Suprapubic skin (tissue), 4 donors: ENCODE measurements at regions not wholly inside any gene's neighbourhood (a gene's known extent, or its start where the extent isn't known, plus 50 kb on each side); places are given as distances from the start of the nearest gene placed in this dataset.

Experiments
- DNase-seq, 2 donors: peaks; one replicate each; pipeline ENCODE4 v3.0.0-alpha.2; 2019; ENCODE audit warnings: low spot score in 2 of 2
- H3K27ac ChIP-seq: fragments of 200-600 bp; sonication (generic); one replicate; pipeline ENCODE4 v1.5.1; 2019
- H3K27me3 ChIP-seq: fragments of 200-600 bp; sonication (generic); one replicate; pipeline ENCODE4 v1.5.1; 2019
- H3K36me3 ChIP-seq: fragments of 200-600 bp; sonication (generic); one replicate; pipeline ENCODE4 v1.5.1; 2019
- H3K4me1 ChIP-seq: fragments of 200-600 bp; sonication (generic); one replicate; pipeline ENCODE4 v1.5.1; 2019
- H3K4me3 ChIP-seq: fragments of 200-600 bp; sonication (generic); one replicate; pipeline ENCODE4 v1.5.1; 2019; ENCODE audit warnings: mild to moderate bottlenecking
- H3K9me3 ChIP-seq: fragments of 200-600 bp; sonication (generic); one replicate; pipeline ENCODE4 v1.5.1; 2019
- EP300 ChIP-seq: sonication (generic); formaldehyde crosslinking; IDR thresholded peaks from one replicate; pipeline ENCODE4 v1.6.1; 2017; ENCODE audit warnings: antibody characterized with exemption
- POLR2A ChIP-seq, 2 donors: fragments of 450-650 bp; IDR thresholded peaks; one replicate each; pipeline ENCODE4 v1.6.1; 2017; ENCODE audit warnings: antibody characterized with exemption in 2 of 2, mild to moderate bottlenecking in 2 of 2, moderate library complexity in 2 of 2
- POLR2AphosphoS5 ChIP-seq, 3 donors: sonication (generic); formaldehyde crosslinking; IDR thresholded peaks; one replicate each; pipeline ENCODE4 v1.6.1; 2017; ENCODE audit warnings: antibody characterized with exemption in 3 of 3
- WGBS: methylation state at CpG from one replicate; pipeline ENCODE4 v1.1.5; 2018; 5-methylcytosine and 5-hydroxymethylcytosine counted together
- TF ChIP-seq, protein P1 (sequence below), 2 donors: fragments of 200-600 bp in 1 of 2; fragments of 450-650 bp in 1 of 2; sonication (generic) in 1 of 2; IDR thresholded peaks; one replicate each; pipeline ENCODE4 v1.5.1; 2016 to 2019; ENCODE audit warnings: antibody characterized with exemption in 2 of 2, mild to moderate bottlenecking in 1 of 2, moderate library complexity in 1 of 2

DNA sequence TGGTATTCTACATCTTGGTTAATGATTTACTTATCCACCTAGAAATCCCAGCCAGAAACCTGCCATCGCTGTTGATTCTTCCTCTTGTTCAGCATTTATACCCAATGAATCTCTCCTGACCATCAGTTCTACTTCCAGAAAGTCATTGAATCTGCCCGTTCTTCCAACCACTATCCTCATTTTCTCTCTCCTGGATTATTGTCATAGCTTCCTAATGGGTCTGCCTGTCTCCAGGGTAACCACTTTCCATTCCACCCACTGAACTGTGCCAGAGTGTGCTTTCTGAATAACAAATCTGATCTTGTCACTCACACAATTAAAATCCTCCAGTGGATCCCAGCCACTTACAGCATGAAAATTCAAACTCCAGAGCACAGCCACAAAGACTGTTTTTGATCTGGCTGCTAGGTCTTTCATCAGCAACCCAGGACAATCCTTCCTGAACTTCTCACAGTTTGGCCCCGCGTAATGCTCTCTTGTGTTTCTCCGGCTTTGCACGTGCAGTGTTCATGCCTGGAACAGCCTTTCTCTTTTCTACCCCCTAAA lies 330.6 kb downstream of the SPRY2 start:
- Histone ChIP-seq H3K4me1 (peaks cover 10% of the 10 kb centered on the region), H3K9me3 (no peaks in the 10 kb centered on the region), H3K27me3 (no peaks in the 10 kb centered on the region), H3K27ac (no peak overlapping the region), H3K4me3 (no peak overlapping the region), H3K36me3 (no peaks in the 10 kb centered on the region)
- DNase-seq = no peak
- TF ChIP-seq, protein P1, sequence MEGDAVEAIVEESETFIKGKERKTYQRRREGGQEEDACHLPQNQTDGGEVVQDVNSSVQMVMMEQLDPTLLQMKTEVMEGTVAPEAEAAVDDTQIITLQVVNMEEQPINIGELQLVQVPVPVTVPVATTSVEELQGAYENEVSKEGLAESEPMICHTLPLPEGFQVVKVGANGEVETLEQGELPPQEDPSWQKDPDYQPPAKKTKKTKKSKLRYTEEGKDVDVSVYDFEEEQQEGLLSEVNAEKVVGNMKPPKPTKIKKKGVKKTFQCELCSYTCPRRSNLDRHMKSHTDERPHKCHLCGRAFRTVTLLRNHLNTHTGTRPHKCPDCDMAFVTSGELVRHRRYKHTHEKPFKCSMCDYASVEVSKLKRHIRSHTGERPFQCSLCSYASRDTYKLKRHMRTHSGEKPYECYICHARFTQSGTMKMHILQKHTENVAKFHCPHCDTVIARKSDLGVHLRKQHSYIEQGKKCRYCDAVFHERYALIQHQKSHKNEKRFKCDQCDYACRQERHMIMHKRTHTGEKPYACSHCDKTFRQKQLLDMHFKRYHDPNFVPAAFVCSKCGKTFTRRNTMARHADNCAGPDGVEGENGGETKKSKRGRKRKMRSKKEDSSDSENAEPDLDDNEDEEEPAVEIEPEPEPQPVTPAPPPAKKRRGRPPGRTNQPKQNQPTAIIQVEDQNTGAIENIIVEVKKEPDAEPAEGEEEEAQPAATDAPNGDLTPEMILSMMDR (IDR thresholded peaks at IDR 0.05) = no peak
- TF ChIP-seq POLR2A (IDR thresholded peaks at IDR 0.05) (no peak), POLR2AphosphoS5 (IDR thresholded peaks at IDR 0.05) (no peak), EP300 (no peak)
- 84% methylated on average over 6 of the region's 6 CpGs for WGBS

DNA sequence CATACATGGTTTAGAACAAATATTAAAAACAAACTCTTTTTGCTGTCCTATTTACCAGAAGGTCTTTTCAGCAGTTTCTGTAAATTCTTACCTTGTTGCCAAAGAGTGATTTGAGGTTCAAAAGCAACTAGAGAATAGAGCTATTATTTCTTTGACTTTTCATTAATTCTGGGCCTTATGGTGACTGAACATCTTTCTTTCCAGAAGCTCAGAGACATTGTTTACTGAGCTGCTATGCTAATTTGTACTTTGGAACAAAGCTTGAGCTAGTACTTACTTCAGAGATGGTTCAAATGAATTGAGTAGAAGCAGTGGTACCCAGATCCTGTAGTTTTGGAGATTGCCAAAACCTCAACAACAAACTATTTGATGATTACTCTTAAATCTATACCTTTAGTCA lies 331.2 kb downstream of the SPRY2 start:
- no peak for DNase-seq
- TF ChIP-seq, protein P1 (IDR thresholded peaks at IDR 0.05) = no peak
- TF ChIP-seq EP300 (no peak), POLR2AphosphoS5 (IDR thresholded peaks at IDR 0.05) (no peak)
- no peak overlapping the region for H3K4me3 ChIP-seq
- H3K27me3 ChIP-seq = no peaks in the 10 kb centered on the region
- H3K27ac ChIP-seq = no peak overlapping the region
- H3K4me1 ChIP-seq = peaks cover 10% of the 10 kb centered on the region
- H3K36me3 ChIP-seq = no peaks in the 10 kb centered on the region
- no peaks in the 10 kb centered on the region for H3K9me3 ChIP-seq

DNA sequence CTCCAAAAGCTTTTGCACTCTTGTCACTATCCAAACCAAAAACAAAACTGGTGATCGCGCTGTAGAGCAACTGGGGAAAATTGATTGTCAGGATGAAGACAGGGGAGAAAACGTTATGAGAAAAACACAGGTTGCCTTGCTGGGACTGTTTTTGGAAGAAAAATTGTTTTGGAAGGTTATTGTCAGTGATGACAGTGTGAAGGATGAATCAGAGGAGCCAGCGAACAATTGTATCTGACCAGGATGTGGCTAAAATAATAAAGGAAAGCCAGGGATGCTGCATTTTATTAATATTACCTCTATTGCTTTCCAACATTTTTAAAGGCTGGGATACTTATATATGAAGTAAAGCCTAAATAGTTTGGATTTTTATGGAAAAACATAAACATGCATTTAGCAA lies 334.0 kb downstream of the SPRY2 start:
- H3K27me3 ChIP-seq = no peaks in the 10 kb centered on the region
- no peak for DNase-seq
- 92% methylated on average over 4 of the region's 4 CpGs for WGBS
- TF ChIP-seq POLR2AphosphoS5 (IDR thresholded peaks at IDR 0.05) (no peak), EP300 (no peak), POLR2A (IDR thresholded peaks at IDR 0.05) (no peak)
- TF ChIP-seq, protein P1 (IDR thresholded peaks at IDR 0.05) = no peak
- peaks cover 6% of the 10 kb centered on the region for H3K4me1 ChIP-seq
- no peak overlapping the region for H3K4me3 ChIP-seq
- no peaks in the 10 kb centered on the region for H3K36me3 ChIP-seq
- no peak overlapping the region for H3K27ac ChIP-seq
- H3K9me3 ChIP-seq = no peaks in the 10 kb centered on the region

DNA sequence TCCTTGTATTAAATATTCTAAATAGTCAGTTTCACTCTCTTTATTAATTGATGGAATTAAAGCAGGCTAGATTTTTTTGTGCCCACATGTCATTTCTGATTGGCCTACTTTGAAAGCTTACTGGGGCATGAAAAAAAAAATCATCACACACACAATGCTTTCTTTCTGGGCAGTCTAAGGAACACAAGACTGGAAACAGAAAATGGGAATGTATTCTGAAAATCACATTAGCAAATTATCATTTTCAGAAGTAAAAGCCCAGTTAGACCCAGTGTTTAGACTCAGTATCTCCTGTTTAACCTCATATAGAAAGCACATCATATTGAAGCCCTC lies 339.4 kb downstream of the SPRY2 start:
- no peak overlapping the region for H3K27ac ChIP-seq
- TF ChIP-seq EP300 (no peak), POLR2AphosphoS5 (IDR thresholded peaks at IDR 0.05) (no peak), POLR2A (IDR thresholded peaks at IDR 0.05) (no peak)
- TF ChIP-seq, protein P1 (IDR thresholded peaks at IDR 0.05) = no peak
- H3K9me3 ChIP-seq = no peaks in the 10 kb centered on the region
- no peak overlapping the region for H3K4me3 ChIP-seq
- H3K36me3 ChIP-seq = no peaks in the 10 kb centered on the region
- no peak for DNase-seq
- H3K4me1 ChIP-seq = no peaks in the 10 kb centered on the region
- no peaks in the 10 kb centered on the region for H3K27me3 ChIP-seq

DNA sequence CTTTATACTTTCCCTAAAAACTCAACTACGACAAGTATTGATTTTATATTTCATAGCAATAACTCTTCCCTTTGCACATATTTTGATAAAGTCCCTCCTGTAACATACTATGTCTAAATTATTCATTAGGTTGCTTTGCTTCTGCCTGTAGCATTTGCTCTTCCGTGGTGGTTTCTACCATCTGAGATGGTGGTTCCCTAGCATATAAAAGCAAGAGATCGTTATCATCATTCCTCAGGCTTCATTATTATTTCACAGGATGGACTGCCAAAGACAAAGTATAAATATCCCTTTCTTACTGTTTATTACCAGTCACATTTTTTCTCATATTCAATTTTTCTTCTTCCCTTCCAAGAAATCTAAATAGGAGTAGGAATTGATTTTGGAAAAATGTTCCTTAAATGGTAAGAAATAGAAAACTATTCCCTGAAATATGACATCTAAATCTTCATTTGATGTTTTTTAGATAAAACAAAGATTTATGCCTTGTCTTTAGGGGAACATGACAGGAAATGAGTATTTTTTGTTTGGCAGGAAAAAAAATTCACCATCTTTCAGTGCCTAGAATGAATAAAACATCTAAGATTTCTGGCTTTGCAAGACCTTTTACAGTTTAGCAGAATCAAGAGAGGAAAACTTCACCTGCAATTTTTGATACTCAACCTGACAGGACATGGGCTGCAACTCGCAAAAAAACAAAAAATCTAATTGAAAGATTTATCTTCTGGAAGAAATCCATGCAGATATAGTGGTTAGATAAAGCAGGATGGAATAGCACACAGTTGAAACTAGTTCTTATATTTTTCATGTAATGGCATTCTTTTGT lies 340.0 kb downstream of the SPRY2 start:
- 45% methylated on average over 4 of the region's 4 CpGs for WGBS
- TF ChIP-seq POLR2A (IDR thresholded peaks at IDR 0.05) (no peak), POLR2AphosphoS5 (IDR thresholded peaks at IDR 0.05) (no peak), EP300 (no peak)
- TF ChIP-seq, protein P1 (IDR thresholded peaks at IDR 0.05) = no peak
- no peak overlapping the region for H3K27ac ChIP-seq

More for the DNA sequence above, 340.0 kb downstream of the SPRY2 start:
- no peaks in the 10 kb centered on the region for H3K27me3 ChIP-seq
- H3K9me3 ChIP-seq = no peaks in the 10 kb centered on the region
- no peaks in the 10 kb centered on the region for H3K36me3 ChIP-seq
- no peak for DNase-seq
- no peaks in the 10 kb centered on the region for H3K4me1 ChIP-seq
- no peak overlapping the region for H3K4me3 ChIP-seq
